Neural crest cell (in vitro differentiated cells): ENCODE measurements at regions not wholly inside any gene's neighbourhood (a gene's known extent, or its start where the extent isn't known, plus 50 kb on each side); places are given as distances from the start of the nearest gene placed in this dataset.

Experiments
- DNase-seq: peaks from one replicate; pipeline ENCODE4 v3.0.0; 2021; ENCODE audit warnings: low read depth, mixed read lengths, low spot score
- H3K27ac Mint-ChIP-seq: one replicate; pipeline ENCODE4 v1.8.0; 2021; ENCODE audit warnings: mild to moderate bottlenecking, mixed read lengths; ENCODE audit not compliant: unreplicated experiment
- H3K27me3 Mint-ChIP-seq: 2 replicates; pipeline ENCODE4 v1.8.0; 2021; ENCODE audit warnings: low read depth, mild to moderate bottlenecking, mixed read lengths
- H3K36me3 Mint-ChIP-seq: 2 replicates; pipeline ENCODE4 v1.8.0; 2021; ENCODE audit warnings: low read depth, mild to moderate bottlenecking, mixed read lengths
- H3K4me1 Mint-ChIP-seq: 2 replicates; pipeline ENCODE4 v1.8.0; 2021; ENCODE audit warnings: mixed read lengths
- H3K4me3 Mint-ChIP-seq: one replicate; pipeline ENCODE4 v1.8.0; 2021; ENCODE audit warnings: mild to moderate bottlenecking, mixed read lengths
- H3K9me3 Mint-ChIP-seq: 2 replicates; pipeline ENCODE4 v1.8.0; 2021; ENCODE audit warnings: mixed read lengths
- TF ChIP-seq, protein P1 (sequence below): fragments of 200-600 bp; sonication (generic); conservative IDR thresholded peaks from 2 replicates; pipeline ENCODE4 v1.5.0; 2021; ENCODE audit warnings: antibody characterized with exemption, mild to moderate bottlenecking

DNA sequence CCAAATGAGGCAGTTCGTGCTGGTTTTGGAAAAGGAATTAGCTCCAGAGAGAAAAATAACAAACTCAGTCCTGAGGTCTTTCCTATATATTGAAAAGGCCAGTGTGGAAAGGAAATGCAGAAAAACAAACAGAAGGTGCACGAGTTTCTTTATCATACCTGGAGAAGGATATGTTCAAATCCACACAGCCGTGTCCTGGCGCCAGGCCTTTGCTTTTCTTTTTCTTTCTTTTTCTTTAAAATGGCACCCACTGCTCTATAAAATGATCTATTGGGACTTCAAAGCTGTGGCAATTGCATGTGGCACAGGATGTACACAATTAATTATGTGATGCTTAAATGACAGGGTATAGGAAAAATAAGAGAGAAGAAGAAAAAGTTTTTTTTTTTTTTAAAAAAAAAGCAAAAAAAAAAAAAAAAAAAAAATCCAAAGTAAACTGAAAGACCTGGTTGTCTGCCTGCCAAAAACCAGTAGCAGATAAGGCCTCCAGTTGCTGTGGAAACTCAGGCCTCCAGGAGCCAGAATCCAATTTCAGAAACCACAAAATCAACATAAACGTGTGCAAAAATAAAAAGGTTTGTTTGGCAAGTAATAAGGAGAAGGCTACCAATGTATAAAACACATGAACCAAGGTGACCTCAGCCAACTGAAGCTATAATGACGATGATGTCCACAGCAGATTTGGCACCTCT, 957.6 kb upstream of the SOX9 start:
- H3K27me3 Mint-ChIP-seq: no peaks in the 10 kb centered on the region
- DNase-seq: no peak
- H3K4me3 Mint-ChIP-seq: no peak overlapping the region
- peaks cover 6% of the 10 kb centered on the region for H3K9me3 Mint-ChIP-seq
- H3K4me1 Mint-ChIP-seq: peaks cover 5% of the 10 kb centered on the region
- H3K36me3 Mint-ChIP-seq: no peaks in the 10 kb centered on the region
- no peak overlapping the region for H3K27ac Mint-ChIP-seq
- TF ChIP-seq, protein P1, sequence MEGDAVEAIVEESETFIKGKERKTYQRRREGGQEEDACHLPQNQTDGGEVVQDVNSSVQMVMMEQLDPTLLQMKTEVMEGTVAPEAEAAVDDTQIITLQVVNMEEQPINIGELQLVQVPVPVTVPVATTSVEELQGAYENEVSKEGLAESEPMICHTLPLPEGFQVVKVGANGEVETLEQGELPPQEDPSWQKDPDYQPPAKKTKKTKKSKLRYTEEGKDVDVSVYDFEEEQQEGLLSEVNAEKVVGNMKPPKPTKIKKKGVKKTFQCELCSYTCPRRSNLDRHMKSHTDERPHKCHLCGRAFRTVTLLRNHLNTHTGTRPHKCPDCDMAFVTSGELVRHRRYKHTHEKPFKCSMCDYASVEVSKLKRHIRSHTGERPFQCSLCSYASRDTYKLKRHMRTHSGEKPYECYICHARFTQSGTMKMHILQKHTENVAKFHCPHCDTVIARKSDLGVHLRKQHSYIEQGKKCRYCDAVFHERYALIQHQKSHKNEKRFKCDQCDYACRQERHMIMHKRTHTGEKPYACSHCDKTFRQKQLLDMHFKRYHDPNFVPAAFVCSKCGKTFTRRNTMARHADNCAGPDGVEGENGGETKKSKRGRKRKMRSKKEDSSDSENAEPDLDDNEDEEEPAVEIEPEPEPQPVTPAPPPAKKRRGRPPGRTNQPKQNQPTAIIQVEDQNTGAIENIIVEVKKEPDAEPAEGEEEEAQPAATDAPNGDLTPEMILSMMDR: no peak

DNA sequence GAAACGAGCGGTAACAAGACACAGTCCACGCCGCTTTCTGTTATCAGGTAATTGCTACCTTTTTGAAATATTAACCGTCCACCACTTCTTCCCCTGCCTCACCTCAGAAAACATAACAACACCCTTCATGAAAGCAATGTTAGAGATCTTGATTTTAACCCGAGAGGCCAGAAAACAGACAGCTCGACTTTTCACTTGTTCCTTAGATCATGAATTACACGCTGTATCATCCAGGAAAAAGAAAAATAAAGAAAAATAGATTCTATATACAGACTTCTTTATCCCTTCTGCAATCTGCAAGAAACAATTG, 957.1 kb upstream of the SOX9 start:
- Mint-ChIP-seq H3K9me3 (peaks cover 1% of the 10 kb centered on the region), H3K27me3 (no peaks in the 10 kb centered on the region), H3K4me1 (peaks cover under 1% of the 10 kb centered on the region), H3K4me3 (no peak overlapping the region), H3K36me3 (no peaks in the 10 kb centered on the region), H3K27ac (no peak overlapping the region)
- TF ChIP-seq, protein P1: no peak
- DNase-seq: no peak

DNA sequence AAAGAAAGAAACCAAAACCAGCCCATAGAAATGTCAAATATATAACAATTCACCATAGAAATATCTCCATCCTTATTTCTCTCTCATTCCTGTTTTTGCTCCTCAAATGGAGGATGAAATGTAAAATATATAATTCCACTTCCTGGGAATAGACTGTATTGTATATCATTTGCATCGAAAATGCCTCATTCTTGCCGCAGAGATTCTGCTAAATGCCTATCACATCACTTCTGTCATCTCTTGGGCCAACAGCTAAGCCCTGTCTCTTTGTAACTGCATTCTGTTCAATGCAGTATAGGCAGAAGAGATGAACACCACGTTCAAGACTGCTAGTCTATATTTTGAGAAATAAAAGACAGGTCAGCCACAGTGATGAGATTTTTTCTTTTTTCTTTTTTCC, 956.3 kb upstream of the SOX9 start:
- DNase-seq: no peak
- H3K4me1 Mint-ChIP-seq: no peaks in the 10 kb centered on the region
- TF ChIP-seq, protein P1: no peak
- no peaks in the 10 kb centered on the region for H3K36me3 Mint-ChIP-seq
- no peak overlapping the region for H3K4me3 Mint-ChIP-seq
- H3K27ac Mint-ChIP-seq: no peak overlapping the region
- no peaks in the 10 kb centered on the region for H3K27me3 Mint-ChIP-seq
- no peaks in the 10 kb centered on the region for H3K9me3 Mint-ChIP-seq

- no peaks in the 10 kb centered on the region for H3K9me3 Mint-ChIP-seq
- H3K27me3 Mint-ChIP-seq: no peaks in the 10 kb centered on the region
- no peak overlapping the region for H3K4me3 Mint-ChIP-seq
- no peak for DNase-seq
- TF ChIP-seq, protein P1: no peak
- H3K27ac Mint-ChIP-seq: no peak overlapping the region
- no peaks in the 10 kb centered on the region for H3K4me1 Mint-ChIP-seq
- no peaks in the 10 kb centered on the region for H3K36me3 Mint-ChIP-seq
These were observed 954.5 kb upstream of the SOX9 start for GRCh38 chr17:71166311-71166710.

GRCh38 chr17:71168053-71168741, 952.6 kb upstream of the SOX9 start:
- TF ChIP-seq, protein P1: no peak
- no peak for DNase-seq
- Mint-ChIP-seq H3K27ac (no peak overlapping the region), H3K9me3 (peaks cover 4% of the 10 kb centered on the region), H3K27me3 (no peaks in the 10 kb centered on the region), H3K4me3 (no peak overlapping the region), H3K4me1 (no peaks in the 10 kb centered on the region), H3K36me3 (no peaks in the 10 kb centered on the region)
